ENCODE measurements at regions not wholly inside any gene's neighbourhood (a gene's known extent, or its start where the extent isn't known, plus 50 kb on each side); places are given as distances from the start of the nearest gene placed in this dataset.

- TF ChIP-seq ZNF274 (IDR thresholded peaks at IDR 0.05; ENCODE audit: low read depth, low read length) = no peak
- H3K4me3 ChIP-seq (ENCODE audit: low read length) = no peak overlapping the region
Observed at GRCh38 chr3:144624656-144625055, 653.0 kb downstream of the DIPK2A start.

- H3K4me3 ChIP-seq (ENCODE audit: low read length) = no peak overlapping the region
- no peak for TF ChIP-seq ZNF274 (IDR thresholded peaks at IDR 0.05; ENCODE audit: low read depth, low read length)
Observed at GRCh38 chr3:144626835-144627234, 655.2 kb downstream of the DIPK2A start.

GRCh38 chr3:144629381-144629780 is 657.8 kb downstream of the DIPK2A start:
- H3K4me3 ChIP-seq (ENCODE audit: low read length) = no peak overlapping the region
- no peak for TF ChIP-seq ZNF274 (IDR thresholded peaks at IDR 0.05; ENCODE audit: low read depth, low read length)

GRCh38 chr3:144636833-144637232 is 665.2 kb downstream of the DIPK2A start:
- no peak overlapping the region for H3K4me3 ChIP-seq (ENCODE audit: low read length)
- no peak for TF ChIP-seq ZNF274 (IDR thresholded peaks at IDR 0.05; ENCODE audit: low read depth, low read length)

GRCh38 chr3:144638009-144638408 is 666.4 kb downstream of the DIPK2A start:
- no peak for TF ChIP-seq ZNF274 (IDR thresholded peaks at IDR 0.05; ENCODE audit: low read depth, low read length)
- H3K4me3 ChIP-seq (ENCODE audit: low read length) = no peak overlapping the region

GRCh38 chr3:144643771-144644198 is 672.2 kb downstream of the DIPK2A start:
- H3K4me3 ChIP-seq (ENCODE audit: low read length) = no peak overlapping the region
- no peak for TF ChIP-seq ZNF274 (IDR thresholded peaks at IDR 0.05; ENCODE audit: low read depth, low read length)

- no peak overlapping the region for H3K4me3 ChIP-seq (ENCODE audit: low read length)
- TF ChIP-seq ZNF274 (IDR thresholded peaks at IDR 0.05; ENCODE audit: low read depth, low read length) = no peak
Observed at GRCh38 chr3:144645300-144645699, 673.7 kb downstream of the DIPK2A start.

GRCh38 chr3:144650380-144650779 is 678.8 kb downstream of the DIPK2A start:
- no peak overlapping the region for H3K4me3 ChIP-seq (ENCODE audit: low read length)
- TF ChIP-seq ZNF274 (IDR thresholded peaks at IDR 0.05; ENCODE audit: low read depth, low read length) = no peak

GRCh38 chr3:144652573-144652972 is 681.0 kb downstream of the DIPK2A start:
- no peak overlapping the region for H3K4me3 ChIP-seq (ENCODE audit: low read length)
- TF ChIP-seq ZNF274 (IDR thresholded peaks at IDR 0.05; ENCODE audit: low read depth, low read length) = no peak

- no peak for TF ChIP-seq ZNF274 (IDR thresholded peaks at IDR 0.05; ENCODE audit: low read depth, low read length)
- no peak overlapping the region for H3K4me3 ChIP-seq (ENCODE audit: low read length)
Observed at GRCh38 chr3:144655423-144655822, 683.8 kb downstream of the DIPK2A start.

GRCh38 chr3:144660186-144660585 is 688.6 kb downstream of the DIPK2A start:
- TF ChIP-seq ZNF274 (IDR thresholded peaks at IDR 0.05; ENCODE audit: low read depth, low read length) = no peak
- no peak overlapping the region for H3K4me3 ChIP-seq (ENCODE audit: low read length)

GRCh38 chr3:144662729-144663128 is 691.1 kb downstream of the DIPK2A start:
- TF ChIP-seq ZNF274 (IDR thresholded peaks at IDR 0.05; ENCODE audit: low read depth, low read length) = no peak

GRCh38 chr3:144663456-144664436 is 692.1 kb downstream of the DIPK2A start:
- H3K4me3 ChIP-seq (ENCODE audit: low read length) = no peak overlapping the region
- no peak for TF ChIP-seq ZNF274 (IDR thresholded peaks at IDR 0.05; ENCODE audit: low read depth, low read length)

More at GRCh38 chr3:144662729-144663128, 691.1 kb downstream of the DIPK2A start:
- no peak overlapping the region for H3K4me3 ChIP-seq (ENCODE audit: low read length)

- no peak for TF ChIP-seq ZNF274 (IDR thresholded peaks at IDR 0.05; ENCODE audit: low read depth, low read length)
- no peak overlapping the region for H3K4me3 ChIP-seq (ENCODE audit: low read length)
Observed at GRCh38 chr3:144665567-144666053, 694.0 kb downstream of the DIPK2A start.

- no peak overlapping the region for H3K4me3 ChIP-seq (ENCODE audit: low read length)
Observed at GRCh38 chr3:144670571-144670970, 698.9 kb downstream of the DIPK2A start.

More at GRCh38 chr3:144670571-144670970, 698.9 kb downstream of the DIPK2A start:
- no peak for TF ChIP-seq ZNF274 (IDR thresholded peaks at IDR 0.05; ENCODE audit: low read depth, low read length)
